NK-92 treated with Interleukin-12 subunit alpha and Interleukin-12 subunit beta, amount 100 ng/mL, for 24 hours (cell line): ENCODE measurements at regions not wholly inside any gene's neighbourhood (a gene's known extent, or its start where the extent isn't known, plus 50 kb on each side); places are given as distances from the start of the nearest gene placed in this dataset.

Experiments
- DNase-seq: peaks from one replicate; lab custom pipeline; 2025; lab: John Stamatoyannopoulos, UW

GRCh38 chr5:74257645-74258313 lies 382.7 kb downstream of the ENC1 start:
- no peak for DNase-seq

DNA sequence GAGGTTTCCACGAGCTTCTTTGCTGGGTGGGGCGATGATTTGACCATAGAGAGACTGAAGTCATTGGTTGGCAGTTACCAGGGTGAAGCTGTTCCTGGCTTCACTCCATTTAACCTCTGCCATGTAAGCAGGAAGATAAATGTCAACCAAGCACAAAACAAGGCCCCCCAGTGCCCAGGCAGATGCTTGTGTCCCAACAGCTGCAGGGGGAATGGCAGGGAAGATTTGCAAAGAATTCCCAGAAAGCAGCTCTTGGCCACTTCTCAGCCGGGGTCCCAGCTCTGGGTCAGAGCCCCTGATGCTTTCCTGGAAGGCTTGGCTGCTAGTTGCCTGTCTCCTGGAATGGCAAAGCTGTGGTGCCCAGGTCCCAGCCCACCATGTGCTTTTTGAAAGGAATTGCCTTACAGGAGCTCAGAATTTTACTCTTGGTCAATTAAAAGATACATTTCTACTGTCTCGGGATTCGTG lies 383.4 kb downstream of the ENC1 start:
- no peak for DNase-seq

DNA sequence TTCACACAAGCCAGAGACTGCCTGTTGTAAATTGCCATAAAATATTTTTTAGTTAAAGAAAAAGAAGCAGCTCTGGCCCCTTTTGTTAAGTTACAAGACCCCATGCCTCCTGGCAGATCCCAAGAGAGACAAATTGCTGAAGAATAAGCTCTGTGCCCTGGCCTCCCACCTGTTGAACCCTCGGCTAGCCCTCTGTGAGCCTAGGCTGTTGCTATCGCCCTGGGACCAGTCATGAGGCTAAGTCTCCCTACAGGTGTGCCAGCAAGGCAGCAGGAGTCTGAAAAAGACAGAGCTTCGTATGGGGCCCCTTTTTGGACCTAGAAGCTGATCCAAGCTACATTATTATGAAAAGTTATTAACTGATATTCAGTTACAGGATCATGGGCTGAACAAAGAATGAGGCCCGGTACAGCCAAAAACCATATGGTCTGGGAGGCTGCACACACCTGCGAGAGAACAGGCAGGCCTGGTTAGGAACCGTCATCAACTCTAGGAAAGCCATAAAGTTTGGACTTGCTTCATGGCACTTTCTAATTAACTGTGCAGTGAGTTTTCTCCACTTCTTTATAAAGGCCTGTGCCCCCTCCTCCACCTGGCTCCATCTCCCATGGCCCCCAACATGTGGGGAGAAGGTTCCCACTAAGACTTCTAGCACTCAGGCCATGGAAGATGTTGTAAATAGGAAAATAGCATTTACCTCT lies 384.7 kb downstream of the ENC1 start:
- no peak for DNase-seq

GRCh38 chr5:74254257-74254656 lies 386.3 kb downstream of the ENC1 start:
- DNase-seq, result no peak

GRCh38 chr5:74252044-74252443 lies 388.5 kb downstream of the ENC1 start:
- no peak for DNase-seq

GRCh38 chr5:74251141-74252035 lies 389.1 kb downstream of the ENC1 start:
- DNase-seq, result no peak

- DNase-seq, result no peak
Observed at GRCh38 chr5:74250304-74251102, 390.0 kb downstream of the ENC1 start.

DNA sequence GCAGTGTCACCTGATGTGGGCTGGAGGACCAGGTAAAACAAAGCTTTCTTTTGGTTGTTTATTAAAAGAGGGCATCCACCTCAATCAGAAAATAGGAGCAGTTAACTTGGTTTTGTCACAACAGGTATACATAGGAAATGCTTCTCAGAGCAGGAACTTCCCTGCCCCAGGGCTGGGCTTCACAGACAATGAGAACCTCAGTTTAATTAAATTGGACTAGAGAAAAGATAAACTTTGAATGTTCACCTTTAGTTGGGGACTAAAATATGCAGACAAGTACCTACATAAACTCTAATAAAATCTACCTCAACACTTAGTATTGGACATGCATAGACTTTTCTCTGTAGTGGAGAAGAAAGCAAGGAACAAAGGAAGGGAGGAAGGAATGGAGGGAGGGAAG lies 392.0 kb downstream of the ENC1 start:
- no peak for DNase-seq

GRCh38 chr5:74244406-74244805 lies 396.1 kb downstream of the ENC1 start:
- no peak for DNase-seq

DNA sequence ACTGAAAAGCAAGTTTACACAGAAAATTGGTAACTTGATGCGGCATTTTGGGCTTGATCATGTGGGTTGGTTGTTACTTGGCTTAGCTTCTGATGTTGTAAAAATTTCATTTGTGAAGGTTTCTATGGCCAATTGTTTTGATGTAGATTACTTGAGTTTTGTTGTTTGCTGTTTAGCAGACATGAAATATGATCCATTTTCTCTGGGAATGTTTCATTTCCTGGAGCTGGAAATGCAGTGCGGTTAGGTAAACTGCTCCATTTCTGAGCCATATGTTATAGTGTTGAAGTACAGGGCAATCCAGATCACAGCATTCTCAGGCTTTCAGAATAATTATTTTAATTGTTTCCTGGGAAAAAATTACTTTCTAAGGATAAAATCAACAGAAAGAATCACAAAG lies 396.9 kb downstream of the ENC1 start:
- no peak for DNase-seq

DNA sequence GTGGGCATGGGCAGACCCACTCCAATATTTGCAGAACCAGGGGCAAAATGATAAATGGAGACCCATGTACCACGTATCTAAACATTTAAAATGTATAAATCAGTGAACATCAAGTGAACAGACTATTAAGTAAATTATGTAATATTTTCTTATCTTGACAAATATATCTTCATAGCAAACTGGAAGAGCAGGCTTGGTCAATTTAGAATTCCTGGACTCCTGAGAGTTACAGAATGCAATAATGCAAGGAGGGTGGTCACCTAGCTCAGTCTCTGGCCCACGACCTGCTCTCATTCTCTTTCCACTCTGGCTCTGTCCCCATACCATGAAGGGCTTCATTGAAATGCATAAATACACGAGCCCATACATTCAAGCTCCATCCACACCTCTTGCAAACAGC lies 398.0 kb downstream of the ENC1 start:
- DNase-seq, result no peak

GRCh38 chr5:74241751-74242140 lies 398.8 kb downstream of the ENC1 start:
- no peak for DNase-seq

DNA sequence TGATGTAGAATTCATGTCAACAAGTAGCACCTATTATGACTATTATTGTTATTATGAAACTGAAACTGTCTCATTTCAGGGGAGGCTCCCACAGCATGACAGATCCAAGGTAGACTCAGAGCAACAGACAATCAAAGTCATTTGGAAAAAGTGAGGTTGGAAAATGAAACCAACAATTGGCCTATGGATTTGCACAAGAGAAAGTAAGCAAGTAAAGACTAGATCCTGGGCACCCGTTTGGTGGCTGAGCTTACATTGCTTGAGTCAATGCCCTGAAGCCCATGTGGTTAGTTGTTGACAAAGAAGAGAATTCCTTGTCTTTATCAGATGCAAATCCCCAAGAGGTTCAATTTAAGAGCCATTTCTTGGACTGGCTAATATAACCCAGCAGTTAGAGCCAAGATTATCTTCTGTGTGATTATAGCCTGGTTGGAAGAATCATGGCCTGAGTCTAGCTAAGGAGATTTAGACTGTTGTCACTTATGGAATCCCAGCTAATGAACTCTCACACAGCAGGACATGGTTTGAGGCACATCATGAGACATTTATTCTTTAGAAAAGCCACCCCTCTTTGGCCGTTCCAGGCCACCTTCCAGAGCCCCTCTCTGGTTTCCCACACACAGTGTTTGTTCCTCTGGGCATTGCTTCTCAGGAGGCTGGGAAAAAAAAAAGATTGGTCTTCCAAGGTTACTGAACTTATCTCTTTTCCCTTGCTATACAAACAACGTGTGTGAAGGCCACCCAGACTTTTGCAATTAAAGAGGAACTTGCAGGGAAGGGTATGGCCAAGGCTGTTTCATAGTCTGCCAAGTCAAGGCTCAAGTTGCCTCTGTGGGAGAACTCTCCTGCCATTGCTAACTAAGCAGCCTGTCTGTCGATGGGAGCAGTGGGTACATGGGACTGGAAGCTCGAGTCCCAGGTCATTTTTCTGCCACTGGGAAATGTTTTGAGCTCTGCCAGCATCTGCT lies 399.5 kb downstream of the ENC1 start:
- no peak for DNase-seq

GRCh38 chr5:74239261-74239660 lies 401.3 kb downstream of the ENC1 start:
- DNase-seq, result no peak

DNA sequence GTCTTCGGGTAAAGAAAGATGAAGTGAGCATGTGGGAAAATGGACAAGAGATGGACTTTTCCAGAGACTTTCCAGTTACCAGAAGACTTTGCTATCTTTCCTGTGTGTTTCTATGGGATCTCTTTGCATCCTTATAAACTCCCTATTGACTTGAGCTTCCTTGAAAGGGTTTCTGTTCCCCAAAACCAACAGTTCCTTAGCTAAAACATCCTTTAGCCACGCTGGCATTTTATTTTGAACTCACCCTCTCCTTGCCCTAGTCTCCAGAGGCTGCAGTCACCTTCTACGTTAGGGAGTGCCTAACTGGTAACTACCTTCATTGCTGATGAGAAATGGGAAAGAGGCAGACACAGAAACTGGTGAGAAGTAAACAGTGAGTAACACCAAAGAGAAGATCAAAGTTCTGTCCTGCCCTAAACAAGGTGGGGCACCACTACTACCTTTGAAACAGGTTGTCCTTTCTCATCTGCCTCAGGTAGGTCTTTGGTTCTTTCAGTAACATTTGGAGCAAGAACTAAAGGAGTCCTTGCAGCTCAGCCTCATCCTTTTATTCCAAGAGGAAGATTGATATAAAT lies 402.9 kb downstream of the ENC1 start:
- no peak for DNase-seq

- DNase-seq, result no peak
Observed at GRCh38 chr5:74235552-74235951, 405.0 kb downstream of the ENC1 start.

DNA sequence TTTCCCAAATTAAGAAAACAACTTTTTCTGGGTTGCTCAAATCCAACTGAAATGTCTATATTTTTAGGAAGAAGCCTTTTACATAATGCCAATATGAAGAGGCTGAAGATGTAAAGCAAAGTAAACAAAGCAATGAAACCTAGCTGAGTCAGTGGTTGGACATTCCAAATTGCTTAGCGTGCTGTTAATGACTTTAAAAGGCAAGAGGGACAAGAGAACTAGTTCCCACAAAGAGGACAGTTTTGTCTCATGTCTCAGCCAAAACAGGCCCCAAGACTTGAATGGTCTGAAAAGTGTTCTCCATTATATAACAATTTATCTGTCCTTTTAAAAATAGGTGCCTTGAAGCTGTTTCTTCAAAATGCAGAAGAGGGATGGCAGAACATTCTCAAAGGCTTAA lies 407.0 kb downstream of the ENC1 start:
- DNase-seq, result no peak

- DNase-seq, result no peak
Observed at GRCh38 chr5:74233091-74233490, 407.4 kb downstream of the ENC1 start.

GRCh38 chr5:74232276-74232675 lies 408.3 kb downstream of the ENC1 start:
- DNase-seq, result no peak

- no peak for DNase-seq
Observed at GRCh38 chr5:74231697-74232096, 408.8 kb downstream of the ENC1 start.
